GM18867 (cell line): ENCODE measurements at regions not wholly inside any gene's neighbourhood (a gene's known extent, or its start where the extent isn't known, plus 50 kb on each side); places are given as distances from the start of the nearest gene placed in this dataset.

ENCODE experiments used
- ATAC-seq: cut with Tn5 transposase; IDR thresholded peaks from one replicate; pipeline ENCODE4 v1.9.1; 2021; ENCODE audit warnings: mild to moderate bottlenecking, moderate library complexity; ENCODE audit not compliant: unreplicated experiment

DNA sequence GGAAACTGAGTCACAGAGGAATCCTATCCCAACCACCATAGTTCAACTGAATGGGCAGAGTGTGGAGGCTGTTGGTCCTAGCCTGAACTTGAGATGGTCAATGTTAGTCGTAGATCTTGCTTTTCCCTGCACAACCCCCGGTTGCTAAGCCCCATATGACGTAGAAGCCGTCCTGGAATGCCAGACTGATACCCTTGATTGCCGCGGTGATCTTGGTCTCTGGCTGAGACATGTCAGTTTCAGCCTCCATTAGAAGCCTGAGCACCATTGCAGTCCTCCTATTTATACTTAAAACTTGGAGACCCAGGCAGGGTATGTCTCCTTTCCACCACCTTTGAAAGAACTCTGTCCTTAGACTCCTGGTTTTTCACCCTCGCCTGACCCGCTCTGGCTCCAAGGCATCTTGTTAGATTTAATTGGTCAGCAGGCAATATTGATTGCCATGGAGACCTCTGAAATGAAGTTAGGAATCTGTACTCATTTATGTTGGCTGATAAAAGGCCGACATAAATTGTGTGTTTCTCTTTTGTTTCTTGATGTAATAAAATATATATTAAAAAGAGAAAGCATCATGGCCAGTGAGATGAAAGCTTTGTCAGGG lies 53.4 kb downstream of the RPLP1 start:
- ATAC-seq, result no peak

DNA sequence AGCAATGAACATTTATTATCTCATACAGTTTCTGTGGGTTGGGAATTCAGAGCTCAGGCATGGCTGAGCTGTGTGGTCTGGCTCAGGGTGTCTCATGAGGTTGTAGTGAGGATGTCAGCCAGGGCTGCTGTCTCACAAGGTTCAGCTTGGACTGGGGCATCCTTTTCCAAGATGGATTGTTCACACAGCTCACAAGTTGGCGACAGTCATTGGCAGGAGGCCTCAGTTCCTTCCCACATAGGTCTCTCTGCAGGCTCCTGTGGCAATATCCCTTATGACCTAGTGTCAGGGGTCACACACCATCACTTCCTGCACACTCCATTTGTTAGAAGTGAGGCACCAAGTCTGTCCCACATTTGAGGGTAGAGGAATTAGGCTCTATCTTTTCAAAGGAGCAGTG lies 56.0 kb downstream of the RPLP1 start:
- ATAC-seq, result no peak

DNA sequence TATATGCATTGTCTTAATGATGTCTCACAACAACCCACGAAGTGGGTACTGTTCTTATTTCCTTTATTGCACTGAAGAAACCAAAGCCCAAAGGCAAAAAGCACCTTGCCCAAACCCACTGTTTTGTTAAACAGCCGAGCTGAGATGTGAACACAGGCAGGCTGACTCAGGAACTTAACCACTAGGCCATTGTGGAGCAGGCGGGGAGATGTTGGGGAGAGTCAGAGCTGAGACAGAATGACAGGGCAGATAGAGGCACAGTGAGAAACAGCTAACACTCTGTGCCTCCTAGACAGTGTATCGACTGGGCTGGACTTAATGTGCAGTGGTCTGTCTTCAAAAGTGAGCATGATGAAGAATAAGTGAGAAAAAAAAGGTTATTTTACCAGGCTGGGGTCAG lies 56.5 kb downstream of the RPLP1 start:
- ATAC-seq, result no peak

DNA sequence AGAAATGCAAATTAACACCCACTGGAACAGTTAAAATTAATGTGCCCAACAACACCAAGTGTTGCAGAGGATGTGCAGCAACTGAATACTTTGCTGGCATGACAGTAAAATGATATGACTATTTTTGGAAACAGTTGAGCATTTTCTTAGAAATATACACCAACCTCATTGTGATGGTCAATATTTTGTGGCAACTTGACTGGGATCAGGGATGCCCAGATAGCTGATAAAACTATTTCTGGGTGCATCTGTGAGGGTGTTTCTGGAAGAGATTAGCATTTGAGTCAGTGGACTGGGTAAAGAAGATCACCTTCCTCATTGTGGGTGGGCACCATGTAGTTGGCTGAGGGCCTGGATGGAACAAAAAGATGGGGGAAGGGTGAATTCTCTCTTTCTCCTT lies 57.9 kb downstream of the RPLP1 start:
- ATAC-seq, result no peak

DNA sequence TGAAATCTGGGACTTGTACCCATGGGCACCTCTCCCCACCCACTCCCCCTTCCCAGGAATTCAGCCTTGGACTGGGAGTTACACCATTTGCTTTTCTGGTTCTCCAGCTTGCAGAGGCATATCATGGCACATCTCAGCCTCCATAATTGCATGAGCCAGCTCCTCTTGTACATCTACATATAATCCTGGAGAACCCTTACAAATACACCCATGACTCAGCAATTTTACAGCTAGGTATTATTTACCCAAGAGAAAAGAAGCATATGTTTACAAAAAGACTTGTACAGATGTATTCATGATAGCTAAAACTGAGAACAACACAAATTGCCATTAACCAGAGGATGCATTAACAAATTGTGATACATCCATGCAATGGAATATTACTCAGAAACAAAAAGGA lies 58.4 kb downstream of the RPLP1 start:
- ATAC-seq, result no peak

DNA sequence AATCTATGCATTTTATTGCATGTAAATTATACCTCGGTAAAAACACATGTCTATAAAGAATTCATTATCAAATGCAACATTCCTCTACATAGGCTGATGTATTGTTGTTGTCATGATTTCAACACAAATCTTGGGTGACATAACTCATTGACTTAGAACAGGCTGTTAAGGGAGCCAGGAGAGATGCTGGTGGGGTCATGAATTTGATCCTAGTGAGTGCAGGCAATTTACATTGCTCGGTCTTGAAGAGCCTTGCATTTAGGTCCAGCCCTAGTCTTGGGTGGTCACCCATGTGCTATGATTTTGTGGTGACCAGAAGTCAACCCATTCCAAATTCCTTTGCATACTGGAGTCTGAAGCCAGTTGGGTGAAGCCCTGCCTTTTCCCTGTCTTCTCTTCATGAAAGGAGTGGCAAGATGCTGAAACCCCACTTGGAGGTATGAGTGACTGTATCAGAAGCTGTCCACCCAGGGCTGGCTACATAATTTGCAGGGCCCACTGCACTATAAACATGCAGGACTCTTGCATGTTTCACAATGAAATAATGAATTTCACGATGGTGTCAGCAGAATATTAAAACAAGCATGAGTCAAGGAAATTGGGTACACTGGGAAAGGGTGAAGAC lies 59.2 kb downstream of the RPLP1 start:
- ATAC-seq, result no peak

DNA sequence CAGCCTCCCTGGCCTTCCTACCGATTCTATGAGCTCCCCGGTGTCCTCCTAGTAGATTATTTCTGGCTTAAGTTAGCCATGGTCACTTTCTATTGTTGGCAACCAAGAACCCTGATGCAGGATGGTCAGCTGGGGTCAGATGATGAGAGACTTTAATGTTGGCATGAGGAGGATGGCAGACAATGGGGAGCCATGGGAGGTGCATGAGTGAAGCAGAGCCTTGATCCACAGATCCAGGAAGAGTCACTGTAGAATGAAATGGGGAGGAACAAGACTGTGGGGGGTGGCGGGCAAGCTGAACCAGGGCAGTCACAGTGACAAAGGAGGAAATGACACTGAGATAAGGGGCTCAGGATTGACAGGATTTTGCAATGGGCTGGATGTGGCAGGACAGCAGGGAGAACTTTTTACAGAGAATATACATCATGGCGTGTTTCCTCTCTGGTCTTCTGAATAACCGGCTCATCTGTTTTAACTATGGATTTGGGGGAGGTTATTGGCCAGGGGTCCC lies 60.9 kb downstream of the RPLP1 start:
- ATAC-seq, result no peak

DNA sequence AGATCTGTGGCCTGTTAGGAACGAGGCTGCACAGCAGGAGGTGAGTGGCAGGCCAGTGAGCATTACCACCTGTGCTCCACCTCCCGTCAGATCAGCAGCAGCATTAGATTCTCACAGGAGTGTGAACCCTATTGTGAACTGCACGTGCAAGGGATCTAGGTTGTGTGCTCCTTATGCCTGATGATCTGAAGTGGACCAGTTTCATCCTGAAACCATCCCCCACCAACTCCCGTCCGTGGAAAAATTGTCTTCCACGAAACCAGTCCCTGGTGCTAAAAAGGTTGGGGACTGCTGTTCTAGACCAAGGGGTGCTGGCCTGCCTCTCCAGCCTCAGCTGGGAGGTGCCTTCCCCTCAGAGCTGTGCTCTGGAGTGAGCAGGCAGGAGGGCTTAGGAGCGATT lies 61.4 kb downstream of the RPLP1 start:
- no peak for ATAC-seq

DNA sequence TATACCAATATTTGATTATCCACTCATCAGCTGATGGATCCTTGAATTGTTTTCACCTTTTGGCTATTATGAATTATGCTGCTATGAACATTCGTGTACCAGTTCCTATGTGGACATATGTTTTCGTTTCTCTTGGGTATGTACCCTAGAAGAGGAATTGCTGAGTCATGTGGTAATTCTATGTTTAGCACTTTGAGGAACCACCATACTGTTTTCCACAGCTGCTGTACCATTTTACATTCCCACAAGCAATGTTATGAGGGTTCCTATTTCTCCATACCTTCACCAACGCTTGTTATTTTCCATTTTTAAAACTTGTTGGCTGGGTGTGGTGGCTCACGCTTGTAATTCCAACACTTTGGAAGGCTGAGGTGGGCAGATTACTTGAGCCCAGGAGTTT lies 62.9 kb downstream of the RPLP1 start:
- no peak for ATAC-seq

DNA sequence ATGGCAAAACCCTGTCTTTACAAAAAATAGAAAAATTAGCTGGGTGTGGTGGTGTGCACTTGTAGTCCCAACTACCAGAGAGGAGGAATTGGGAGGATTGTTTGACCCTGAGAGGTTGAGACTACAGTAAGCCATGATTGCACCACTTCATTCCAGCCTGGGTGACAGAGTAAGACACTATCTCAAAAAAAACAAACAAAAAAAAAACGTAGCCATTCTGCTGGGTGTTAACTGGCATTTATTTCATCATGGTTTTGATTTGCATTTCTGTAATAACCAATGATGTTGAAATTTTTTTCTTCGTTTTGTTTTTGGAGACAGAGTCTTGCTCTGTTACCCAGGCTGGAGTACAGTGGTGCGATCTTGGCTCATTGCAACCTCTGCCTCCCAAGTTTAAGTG lies 63.3 kb downstream of the RPLP1 start:
- ATAC-seq, result no peak

DNA sequence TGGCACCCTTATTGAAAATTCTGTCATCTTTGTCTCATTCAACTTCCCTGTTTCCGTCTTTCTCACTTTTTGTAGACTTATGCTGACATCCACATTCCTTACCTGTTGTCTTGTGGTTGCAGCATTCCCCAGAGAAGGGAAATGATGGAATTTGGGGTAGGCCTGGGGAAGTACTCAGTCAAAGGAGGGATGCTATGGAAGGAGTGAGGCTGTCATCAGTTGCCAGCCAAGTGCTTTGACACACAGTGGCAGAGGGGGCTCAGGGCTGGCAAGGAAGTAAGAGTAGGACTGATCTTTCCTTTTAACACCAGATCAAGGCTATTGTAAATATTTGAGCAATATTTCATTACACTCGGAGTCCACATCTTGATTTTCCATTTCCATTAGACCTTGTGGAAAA lies 64.4 kb downstream of the RPLP1 start:
- no peak for ATAC-seq

DNA sequence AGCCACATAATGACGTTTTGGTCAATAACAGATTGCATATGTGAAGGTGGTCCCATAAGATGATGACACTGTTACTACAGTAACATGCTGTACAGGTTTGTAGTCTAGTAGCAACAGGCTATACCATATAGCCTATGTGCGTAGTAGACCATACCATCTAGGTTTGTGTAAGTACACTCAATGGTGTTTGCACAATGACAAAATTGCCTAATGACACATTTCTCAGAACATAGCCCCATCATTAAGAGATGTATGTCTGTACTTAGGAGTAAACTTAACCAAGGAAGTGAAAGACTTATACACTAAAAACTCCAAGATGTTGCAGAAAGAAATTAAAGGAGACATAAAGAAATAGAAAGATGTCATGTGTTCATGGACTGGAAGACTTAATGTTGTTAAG lies 66.2 kb downstream of the RPLP1 start:
- no peak for ATAC-seq

DNA sequence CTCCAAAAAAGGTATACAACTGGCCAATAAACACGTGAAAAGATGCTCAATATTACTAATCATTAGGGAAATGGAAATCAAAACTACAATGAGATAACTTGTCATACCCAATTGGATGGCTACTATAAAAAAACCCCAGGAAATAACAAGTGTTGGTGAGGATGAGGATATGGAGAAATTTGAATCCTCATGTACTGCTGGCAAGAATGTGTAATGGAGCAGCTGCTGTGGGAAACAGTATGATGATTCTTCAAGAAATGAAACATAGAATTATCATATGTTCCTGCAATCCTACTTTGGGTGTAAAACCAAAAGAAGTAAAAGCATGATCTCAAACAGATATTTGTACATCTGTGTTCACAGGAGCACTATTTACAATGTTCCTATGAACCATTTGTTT lies 67.4 kb downstream of the RPLP1 start:
- no peak for ATAC-seq

DNA sequence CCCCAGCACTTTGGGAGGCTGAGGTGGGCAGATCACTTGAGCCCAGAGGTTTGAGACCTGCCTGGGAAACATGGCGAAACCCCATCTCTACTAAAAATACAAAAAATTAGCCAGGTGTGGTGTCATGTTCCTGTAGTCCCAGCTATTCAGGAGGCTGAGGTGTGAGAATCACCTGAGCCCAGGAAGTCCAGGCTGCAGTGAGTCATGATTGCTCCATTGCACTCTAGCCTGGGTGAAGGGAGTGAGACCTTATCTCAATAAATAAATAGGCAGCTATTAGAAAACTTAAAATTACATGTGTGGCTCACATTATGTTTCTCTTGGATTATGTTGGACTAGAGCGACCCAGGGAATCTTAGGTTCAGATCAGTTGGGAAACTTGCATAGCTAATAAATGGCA lies 69.7 kb downstream of the RPLP1 start:
- ATAC-seq, result no peak

DNA sequence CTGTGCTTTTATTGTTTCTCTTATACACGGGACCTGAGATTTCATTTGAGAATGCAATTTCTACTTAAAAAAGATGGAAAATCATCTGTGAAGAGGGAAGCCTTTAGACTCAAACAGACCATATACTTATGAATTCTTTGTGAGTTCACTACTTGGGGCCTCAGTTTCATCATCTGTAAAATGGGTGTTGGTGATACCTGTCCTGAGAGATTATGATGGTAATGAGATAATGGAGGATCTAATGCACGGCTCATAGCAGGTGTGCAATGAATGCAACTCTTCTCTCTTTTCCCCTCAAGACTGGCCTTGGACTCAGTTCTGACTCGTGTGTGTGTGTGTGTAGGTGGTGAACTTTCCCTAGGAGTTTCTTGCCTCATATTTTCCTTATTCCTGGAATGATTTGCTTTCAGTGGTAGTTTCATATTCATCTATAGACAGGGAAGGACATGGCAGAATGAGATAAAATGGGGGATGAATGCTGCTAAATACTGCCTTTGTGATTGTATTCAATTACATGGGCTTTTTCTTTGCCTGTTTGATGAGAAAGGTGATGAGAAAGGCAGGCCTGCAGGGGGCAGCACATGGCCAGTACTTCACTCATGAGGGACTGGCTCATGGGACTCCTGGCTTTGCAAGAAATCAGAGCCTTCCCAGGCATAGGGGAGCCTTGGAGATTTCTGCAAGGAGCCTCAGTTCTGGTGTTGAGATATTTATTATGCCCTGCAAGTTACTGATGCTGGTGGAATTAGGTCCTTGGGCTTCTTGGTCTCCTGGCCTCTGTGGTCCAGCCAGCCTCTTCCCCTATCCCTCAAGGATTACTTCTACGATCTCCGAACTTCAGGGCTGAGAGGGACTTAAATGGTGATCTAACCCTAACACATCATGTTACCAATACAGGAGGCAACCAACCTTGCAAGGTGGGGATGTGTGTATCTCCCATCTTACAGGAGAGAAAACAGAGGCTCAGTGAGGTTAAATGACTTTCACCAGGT lies 70.7 kb downstream of the RPLP1 start:
- ATAC-seq, result no peak

DNA sequence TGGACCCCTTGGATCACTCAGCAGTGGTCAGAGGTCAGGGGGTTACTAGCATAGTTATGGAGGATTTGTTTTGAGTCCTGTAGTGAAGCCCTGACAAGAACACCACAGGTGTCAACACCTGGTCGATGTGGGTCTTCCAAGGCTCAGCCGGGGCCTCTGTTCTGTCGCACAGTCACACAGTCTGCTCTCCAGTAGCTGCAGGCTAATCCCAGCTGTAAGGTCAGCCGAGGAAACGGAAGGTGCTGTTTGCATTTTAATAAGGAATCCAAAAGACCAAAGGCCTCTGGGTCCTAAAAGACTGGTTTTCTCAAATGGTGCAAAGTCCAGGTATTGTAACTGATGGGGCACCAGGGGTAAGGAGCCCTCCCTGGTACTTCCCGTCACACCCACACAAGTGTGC lies 71.7 kb downstream of the RPLP1 start:
- ATAC-seq, result no peak

DNA sequence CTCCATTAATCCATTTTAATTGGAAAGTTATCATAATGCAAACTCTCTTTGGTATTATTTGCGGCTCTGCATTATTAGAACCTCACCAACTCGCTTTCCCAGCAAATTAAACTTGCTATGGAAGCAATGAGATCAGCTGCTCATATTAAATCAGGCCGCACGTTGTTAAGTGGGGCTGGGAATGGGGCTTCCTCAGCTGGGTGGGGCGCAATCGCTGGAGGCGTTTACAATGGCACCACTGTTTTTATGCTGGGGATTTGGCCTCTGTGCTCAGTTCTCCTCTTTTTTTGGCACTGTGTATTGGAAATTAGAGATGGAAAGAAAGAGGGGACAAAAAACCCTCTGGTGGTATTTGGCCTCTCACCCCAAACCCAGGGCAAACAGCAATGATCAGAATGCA lies 72.2 kb downstream of the RPLP1 start:
- no peak for ATAC-seq

DNA sequence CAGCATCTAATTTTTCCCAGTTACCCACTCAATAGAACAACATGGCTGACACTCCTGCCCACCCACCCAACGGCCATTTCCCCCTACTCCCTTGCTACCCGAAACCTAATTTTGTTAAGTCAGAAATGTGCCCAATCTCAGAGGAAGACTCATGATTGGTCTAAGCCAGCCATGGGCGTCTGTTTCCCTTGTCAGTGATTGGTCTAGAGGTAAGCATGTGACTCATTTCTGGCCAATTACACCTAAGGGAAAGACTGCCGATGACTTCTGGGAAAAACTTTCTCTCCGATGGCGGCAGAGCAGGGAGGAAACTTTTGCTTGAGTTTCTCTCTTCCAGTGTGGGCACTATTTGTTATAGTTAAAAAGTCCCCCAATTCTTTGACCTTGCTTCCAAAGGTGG lies 72.9 kb downstream of the RPLP1 start:
- ATAC-seq, result no peak

DNA sequence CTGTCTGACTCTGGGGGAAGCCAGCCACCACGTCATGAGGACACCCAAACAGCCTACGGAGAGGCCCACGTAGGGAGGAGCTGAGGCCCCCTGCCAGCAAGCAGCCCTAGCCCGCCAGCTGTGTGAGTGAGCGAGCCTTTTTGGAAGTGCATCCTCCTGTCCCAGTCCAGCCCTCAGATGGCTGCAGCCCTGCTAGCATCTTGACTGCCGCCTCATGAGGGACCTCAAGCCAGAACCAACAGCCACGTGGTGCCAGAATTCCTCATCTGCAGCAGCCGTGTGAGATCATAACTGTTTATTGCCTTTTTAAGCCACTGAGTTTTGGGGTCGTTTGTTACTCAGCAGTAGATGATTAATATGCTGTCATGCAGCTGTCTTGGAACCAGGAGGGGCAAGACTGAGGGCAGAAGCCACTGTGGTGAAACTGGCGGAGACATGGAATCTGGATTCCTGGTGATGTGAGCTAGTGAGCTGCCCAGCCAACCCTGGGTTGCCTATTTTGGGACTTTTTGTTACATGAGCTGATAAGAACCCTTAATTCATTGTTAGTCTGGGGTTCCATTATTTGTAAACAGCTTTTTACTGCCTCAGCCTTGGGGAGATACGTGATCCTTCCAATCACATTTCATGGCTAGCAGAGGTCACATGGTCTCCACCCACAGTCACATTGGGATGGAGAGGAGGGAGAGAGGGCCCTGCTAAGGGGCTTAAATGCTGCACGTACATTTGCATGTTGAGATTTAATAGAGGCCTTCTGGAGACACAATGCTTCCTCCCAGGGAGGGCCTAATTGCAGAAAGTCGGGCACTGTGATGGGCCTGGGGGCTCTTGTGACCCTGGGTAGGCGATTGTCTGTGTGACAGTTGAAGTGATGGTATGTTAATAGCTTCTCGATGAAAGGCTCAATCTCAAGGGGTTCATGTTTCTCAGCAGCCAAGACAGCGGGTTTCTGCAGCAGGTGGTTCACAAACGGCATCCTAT lies 73.8 kb downstream of the RPLP1 start:
- no peak for ATAC-seq

DNA sequence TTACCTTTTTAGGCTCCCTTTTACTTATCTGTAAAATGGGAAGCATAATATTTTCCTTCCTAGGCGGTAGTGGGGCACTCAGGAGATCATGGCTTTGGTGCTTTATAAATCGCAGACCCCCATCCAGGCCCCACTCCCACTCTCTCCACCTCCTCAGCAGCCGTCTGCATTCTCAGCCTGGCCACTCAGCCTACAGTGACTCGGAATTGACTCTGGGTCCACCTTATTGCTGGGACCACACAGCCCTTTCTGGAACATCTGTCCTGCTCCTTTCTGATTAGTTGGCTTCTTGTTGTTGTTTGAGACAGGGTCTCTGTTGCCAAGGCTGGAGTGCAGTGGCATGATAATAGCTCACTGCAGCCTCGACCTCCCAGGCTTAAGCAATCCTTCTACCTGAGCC lies 76.5 kb downstream of the RPLP1 start:
- no peak for ATAC-seq
